Gastrocnemius medialis (tissue), 4 donors: ENCODE measurements at regions not wholly inside any gene's neighbourhood (a gene's known extent, or its start where the extent isn't known, plus 50 kb on each side); places are given as distances from the start of the nearest gene placed in this dataset.

Experiments
- ATAC-seq, 2 donors: fragments of 150-250 bp; one replicate each; pipeline ENCODE4 v1.9.1; 2016
- DNase-seq, 2 donors: peaks; one replicate each; pipeline ENCODE4 v3.0.0-alpha.2; 2019
- H3K27ac ChIP-seq, 4 donors: fragments of 200-600 bp; sonication (generic); 1 replicate in 1 of 4; 2 replicates in 3 of 4; pipeline ENCODE4 v1.5.1; 2016 to 2018; ENCODE audit warnings: mild to moderate bottlenecking in 2 of 4, moderate library complexity in 1 of 4
- H3K27me3 ChIP-seq, 3 donors: fragments of 200-600 bp; sonication (generic) in 2 of 3; 1 replicate in 1 of 3; 2 replicates in 2 of 3; pipeline versions ENCODE4 v1.5.1 to v1.6.0; 2016 to 2019; ENCODE audit warnings: mild to moderate bottlenecking in 1 of 3, moderate library complexity in 1 of 3
- H3K36me3 ChIP-seq, 2 donors: fragments of 200-600 bp; sonication (generic) in 1 of 2; one replicate each; pipeline ENCODE4 v1.5.1; 2017 to 2018
- H3K4me1 ChIP-seq, 2 donors: fragments of 200-600 bp; sonication (generic) in 1 of 2; one replicate each; pipeline ENCODE4 v1.5.1; 2016 to 2017; ENCODE audit warnings: mild to moderate bottlenecking in 2 of 2
- H3K4me3 ChIP-seq, 4 donors: fragments of 200-600 bp; sonication (generic) in 3 of 4; 1 replicate in 1 of 4; 2 replicates in 3 of 4; pipeline ENCODE4 v1.5.1; 2016 to 2019; ENCODE audit warnings: mild to moderate bottlenecking in 2 of 4
- H3K9me3 ChIP-seq, 3 donors: fragments of 200-600 bp; sonication (generic) in 2 of 3; 1 replicate in 1 of 3; 2 replicates in 2 of 3; pipeline ENCODE4 v1.5.1; 2016 to 2019
- POLR2A ChIP-seq, 2 donors: fragments of 450-650 bp; IDR thresholded peaks; one replicate each; pipeline ENCODE4 v1.6.1; 2017; ENCODE audit warnings: antibody characterized with exemption in 2 of 2, mild to moderate bottlenecking in 2 of 2, moderate library complexity in 2 of 2
- in situ Hi-C, 4 donors: fragments of 200-750 bp; cut with MboI; loops; one replicate each; pipeline versions ENCODE4 v1.15.0 to v1.8.0; 2017; ENCODE audit warnings: low sequenced_read_pairs in 4 of 4
- intact Hi-C: fragments of 100-400 bp; cut with DNase I; formaldehyde crosslinking; loops from one replicate; pipeline ENCODE4 v1.15.1; 2023; ENCODE audit warnings: low total_unique reads
- TF ChIP-seq, protein P1 (sequence below), 5 experiments: fragments of 450-650 bp in 3 of 5; fragments of 200-600 bp in 2 of 5; sonication (generic) in 2 of 5; IDR thresholded peaks in 4 of 5; conservative IDR thresholded peaks in 1 of 5; 1 replicate in 4 of 5; 2 replicates in 1 of 5; pipeline ENCODE4 v1.5.1; 2016 to 2019; ENCODE audit warnings: antibody characterized with exemption in 5 of 5, mild to moderate bottlenecking in 3 of 5, moderate library complexity in 3 of 5

DNA sequence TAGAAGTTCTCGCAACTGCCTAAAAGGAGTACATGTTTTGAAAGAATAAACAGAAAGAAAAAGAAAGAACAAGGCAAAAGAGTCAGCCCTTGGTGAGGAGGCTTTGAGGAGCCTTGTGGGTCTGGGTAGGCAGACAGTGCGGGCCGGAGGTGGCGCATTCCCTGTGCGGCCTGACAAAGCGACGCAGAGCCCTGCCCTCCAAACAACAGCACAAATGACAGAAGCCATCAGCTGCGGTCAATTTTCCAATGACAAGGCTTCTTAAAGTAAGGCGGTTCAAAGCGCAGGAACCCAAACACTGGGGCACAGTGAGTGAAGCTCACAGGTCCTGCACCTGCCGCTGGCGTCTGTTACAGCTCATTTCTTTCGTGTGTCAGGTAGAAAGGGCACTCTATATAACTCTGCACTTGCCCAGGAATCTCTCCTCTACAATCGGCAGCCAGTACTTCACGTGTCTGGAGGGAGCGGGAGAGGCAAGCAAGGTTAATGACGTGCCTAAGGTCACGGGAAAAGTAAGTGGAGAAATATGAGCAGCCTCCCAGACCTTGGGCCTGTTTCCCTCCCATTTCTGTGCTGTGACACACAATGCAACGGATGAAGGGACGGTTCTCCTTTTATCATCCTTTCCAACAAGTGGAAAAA, 178.1 kb downstream of the OPA1 start:
- Histone ChIP-seq H3K4me3 (no peak overlapping the region), H3K9me3 (no peaks in the 10 kb centered on the region), H3K36me3 (no peaks in the 10 kb centered on the region), H3K27ac (no peak overlapping the region), H3K4me1 (no peaks in the 10 kb centered on the region), H3K27me3 (peaks cover 0 to 4% (median 3%) of the 10 kb centered on the region in 3 donors)
- DNase-seq (no peak), ATAC-seq (no peak)
- TF ChIP-seq, protein P1, sequence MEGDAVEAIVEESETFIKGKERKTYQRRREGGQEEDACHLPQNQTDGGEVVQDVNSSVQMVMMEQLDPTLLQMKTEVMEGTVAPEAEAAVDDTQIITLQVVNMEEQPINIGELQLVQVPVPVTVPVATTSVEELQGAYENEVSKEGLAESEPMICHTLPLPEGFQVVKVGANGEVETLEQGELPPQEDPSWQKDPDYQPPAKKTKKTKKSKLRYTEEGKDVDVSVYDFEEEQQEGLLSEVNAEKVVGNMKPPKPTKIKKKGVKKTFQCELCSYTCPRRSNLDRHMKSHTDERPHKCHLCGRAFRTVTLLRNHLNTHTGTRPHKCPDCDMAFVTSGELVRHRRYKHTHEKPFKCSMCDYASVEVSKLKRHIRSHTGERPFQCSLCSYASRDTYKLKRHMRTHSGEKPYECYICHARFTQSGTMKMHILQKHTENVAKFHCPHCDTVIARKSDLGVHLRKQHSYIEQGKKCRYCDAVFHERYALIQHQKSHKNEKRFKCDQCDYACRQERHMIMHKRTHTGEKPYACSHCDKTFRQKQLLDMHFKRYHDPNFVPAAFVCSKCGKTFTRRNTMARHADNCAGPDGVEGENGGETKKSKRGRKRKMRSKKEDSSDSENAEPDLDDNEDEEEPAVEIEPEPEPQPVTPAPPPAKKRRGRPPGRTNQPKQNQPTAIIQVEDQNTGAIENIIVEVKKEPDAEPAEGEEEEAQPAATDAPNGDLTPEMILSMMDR (IDR thresholded peaks at IDR 0.05 in 4 of 5, conservative IDR thresholded peaks at IDR 0.05 in 1 of 5): no peak
- no peak for TF ChIP-seq POLR2A (IDR thresholded peaks at IDR 0.05)
- in situ Hi-C loops: no loop called here
- intact Hi-C loops: no loop called here

DNA sequence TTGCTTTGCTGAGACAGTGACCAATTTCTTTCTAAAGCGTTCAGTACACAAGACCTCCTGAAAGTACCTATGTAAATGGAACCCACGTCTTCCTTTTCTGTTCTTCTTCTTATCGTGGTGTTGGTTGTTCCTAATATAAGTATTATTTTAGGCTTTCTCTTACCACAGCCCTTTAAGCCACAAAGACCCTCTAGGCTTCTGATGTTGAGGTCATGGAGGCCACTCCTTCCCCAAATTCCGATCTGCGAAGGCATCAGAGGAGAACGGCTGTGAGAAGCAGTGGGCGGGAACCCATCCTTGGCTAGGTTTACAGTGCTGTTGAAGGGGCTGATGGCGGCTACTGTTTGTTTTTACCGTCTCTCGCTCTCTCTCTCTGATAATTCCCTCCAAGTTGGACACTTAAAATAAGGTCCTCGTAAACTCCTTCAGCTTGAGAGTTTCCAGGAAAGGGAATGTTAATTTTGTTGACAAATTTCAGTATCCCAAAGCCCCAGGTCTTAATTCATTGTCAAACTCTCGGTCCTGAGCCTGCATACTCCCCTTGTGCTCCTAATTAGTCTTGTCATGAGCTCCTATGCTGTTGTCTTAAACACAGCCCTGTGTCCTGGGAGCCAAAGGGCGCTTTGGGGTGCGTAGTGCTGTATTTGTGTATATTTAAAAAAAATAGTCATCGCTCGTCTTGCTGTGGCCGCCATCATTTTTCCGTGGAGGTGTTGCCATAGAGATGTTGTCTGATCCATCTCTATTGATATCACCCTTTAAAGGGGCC, 178.8 kb downstream of the OPA1 start:
- H3K36me3 ChIP-seq: no peaks in the 10 kb centered on the region
- ATAC-seq (no peak), DNase-seq (no peak)
- in situ Hi-C loops: no loop called here
- TF ChIP-seq, protein P1 (IDR thresholded peaks at IDR 0.05 in 4 of 5, conservative IDR thresholded peaks at IDR 0.05 in 1 of 5): no peak
- no peak for TF ChIP-seq POLR2A (IDR thresholded peaks at IDR 0.05)
- no peaks in the 10 kb centered on the region for H3K9me3 ChIP-seq
- no peaks in the 10 kb centered on the region for H3K4me1 ChIP-seq
- H3K27me3 ChIP-seq: peaks cover 0 to 4% (median 3%) of the 10 kb centered on the region in 3 donors
- H3K4me3 ChIP-seq: no peak overlapping the region
- no peak overlapping the region for H3K27ac ChIP-seq
- intact Hi-C loops: no loop called here

DNA sequence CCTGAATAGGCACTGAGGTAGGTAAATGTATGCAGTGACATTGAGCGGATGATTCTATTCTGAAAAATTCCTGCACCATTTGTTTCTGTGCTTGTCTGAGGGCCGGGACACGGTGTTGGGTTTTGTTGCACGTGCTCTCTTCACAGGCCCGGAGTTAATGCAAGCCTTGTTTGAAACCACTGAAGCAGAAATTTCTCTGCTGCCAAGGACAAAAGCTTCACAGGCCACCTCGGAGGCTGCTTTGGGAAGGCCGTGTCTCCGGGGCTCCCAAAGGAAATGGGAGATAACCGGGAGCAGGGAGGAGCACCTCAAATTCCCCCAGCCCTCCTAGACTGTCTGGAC, 179.4 kb downstream of the OPA1 start:
- no peak overlapping the region for H3K27ac ChIP-seq
- in situ Hi-C loops: no loop called here
- H3K4me3 ChIP-seq: no peak overlapping the region
- TF ChIP-seq, protein P1 (IDR thresholded peaks at IDR 0.05 in 4 of 5, conservative IDR thresholded peaks at IDR 0.05 in 1 of 5): no peak
- TF ChIP-seq POLR2A (IDR thresholded peaks at IDR 0.05): no peak
- no peaks in the 10 kb centered on the region for H3K36me3 ChIP-seq
- no peaks in the 10 kb centered on the region for H3K4me1 ChIP-seq
- no peak for ATAC-seq
- H3K27me3 ChIP-seq: peaks cover 0 to 4% (median 3%) of the 10 kb centered on the region in 3 donors
- DNase-seq: no peak
- intact Hi-C loops: no loop called here
- H3K9me3 ChIP-seq: no peaks in the 10 kb centered on the region

DNA sequence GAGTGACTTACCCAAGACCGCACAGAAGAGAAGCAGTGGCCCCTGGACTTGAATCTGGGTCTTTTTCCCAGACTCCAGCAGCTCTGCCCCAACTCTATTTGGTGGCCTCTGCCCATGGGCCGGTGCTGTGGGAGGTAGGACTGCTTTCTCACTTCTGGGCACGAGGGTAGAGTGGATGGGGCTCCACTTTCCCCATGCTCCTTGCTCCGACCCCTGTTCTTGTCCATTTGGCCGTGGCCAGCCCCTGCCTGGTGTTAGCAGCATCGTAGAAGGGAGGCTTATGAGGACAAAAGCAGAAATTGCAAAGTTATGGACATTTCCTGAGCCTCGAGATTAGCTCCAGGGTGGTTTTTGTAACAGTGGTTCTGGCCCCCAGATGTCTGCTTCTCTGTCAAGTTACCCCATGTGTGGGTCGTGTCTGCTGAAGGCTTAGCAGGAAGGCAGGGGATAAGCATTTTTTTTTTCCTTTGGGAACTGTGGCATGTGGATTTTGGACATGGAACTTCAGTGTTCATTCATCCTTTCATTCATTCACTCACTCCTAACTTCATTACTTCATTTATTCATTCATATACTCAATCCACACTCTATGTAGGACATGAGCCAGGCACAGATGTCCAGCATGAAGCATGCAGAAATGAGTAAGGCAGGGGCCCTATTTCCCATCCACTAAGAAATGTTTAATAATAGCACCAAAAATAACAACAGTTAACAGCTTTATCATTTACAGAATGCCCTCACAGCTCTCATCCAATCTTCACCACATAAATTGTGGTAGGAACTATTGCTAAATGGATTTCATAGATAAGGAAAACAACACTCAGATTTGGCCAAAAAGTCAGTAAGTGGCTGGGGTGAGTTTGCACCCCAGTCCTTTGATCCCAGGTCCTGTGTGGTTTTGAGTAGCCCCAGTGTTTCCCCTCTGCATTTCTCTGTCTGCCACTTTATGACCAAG, 180.5 kb downstream of the OPA1 start:
- Histone ChIP-seq H3K4me3 (no peak overlapping the region), H3K36me3 (no peaks in the 10 kb centered on the region), H3K27me3 (peaks cover 3 to 11% (median 6%) of the 10 kb centered on the region in 3 donors), H3K4me1 (no peaks in the 10 kb centered on the region), H3K27ac (no peak overlapping the region), H3K9me3 (no peaks in the 10 kb centered on the region)
- TF ChIP-seq, protein P1 (IDR thresholded peaks at IDR 0.05 in 4 of 5, conservative IDR thresholded peaks at IDR 0.05 in 1 of 5): no peak
- no peak for TF ChIP-seq POLR2A (IDR thresholded peaks at IDR 0.05)
- no peak for ATAC-seq
- intact Hi-C loops (no loop called here), in situ Hi-C loops (no loop called here)
- no peak for DNase-seq
